HG03066 (cell line): ENCODE measurements at regions not wholly inside any gene's neighbourhood (a gene's known extent, or its start where the extent isn't known, plus 50 kb on each side); places are given as distances from the start of the nearest gene placed in this dataset.
"Not testable (repeated sequence)": the region's sequence is repeated elsewhere in the genome, so short reads cannot be mapped to it uniquely, and the experiment has no call there.

ENCODE experiments used
- ATAC-seq: cut with Tn5 transposase; IDR thresholded peaks from one replicate; pipeline ENCODE4 v1.9.1; 2021; ENCODE audit warnings: low read depth; ENCODE audit not compliant: unreplicated experiment

GRCh38 chr18:14460364-14460763, 83.0 kb downstream of the POTEC start:
- not testable (repeated sequence) for ATAC-seq

- not testable (repeated sequence) for ATAC-seq
Observed at GRCh38 chr18:14459826-14460225, 83.6 kb downstream of the POTEC start.

GRCh38 chr18:14458009-14458945, 85.1 kb downstream of the POTEC start:
- not testable (repeated sequence) for ATAC-seq

- ATAC-seq, result not testable (repeated sequence)
Observed at GRCh38 chr18:14450637-14451009, 92.8 kb downstream of the POTEC start.

GRCh38 chr18:14449995-14450636, 93.3 kb downstream of the POTEC start:
- ATAC-seq, result not testable (repeated sequence)

GRCh38 chr18:14449062-14449461, 94.3 kb downstream of the POTEC start:
- not testable (repeated sequence) for ATAC-seq

GRCh38 chr18:14447715-14448114, 95.7 kb downstream of the POTEC start:
- not testable (repeated sequence) for ATAC-seq

GRCh38 chr18:14435460-14435859, 107.9 kb downstream of the POTEC start:
- not testable (repeated sequence) for ATAC-seq

- ATAC-seq, result not testable (repeated sequence)
Observed at GRCh38 chr18:14432371-14432770, 111.0 kb downstream of the POTEC start.

GRCh38 chr18:14431031-14431521, 112.3 kb downstream of the POTEC start:
- not testable (repeated sequence) for ATAC-seq

- ATAC-seq, result not testable (repeated sequence)
Observed at GRCh38 chr18:14415806-14416205, 127.6 kb downstream of the POTEC start.

GRCh38 chr18:14415399-14415798, 128.0 kb downstream of the POTEC start:
- not testable (repeated sequence) for ATAC-seq

- not testable (repeated sequence) for ATAC-seq
Observed at GRCh38 chr18:14395533-14395932, 147.9 kb downstream of the POTEC start.

- ATAC-seq, result not testable (repeated sequence)
Observed at GRCh38 chr18:14393563-14394103, 149.8 kb downstream of the POTEC start.

- not testable (repeated sequence) for ATAC-seq
Observed at GRCh38 chr18:14392604-14393003, 150.8 kb downstream of the POTEC start.

- ATAC-seq, result not testable (repeated sequence)
Observed at GRCh38 chr18:14384961-14385360, 158.4 kb downstream of the POTEC start.

GRCh38 chr18:14382666-14383065, 160.7 kb downstream of the POTEC start:
- not testable (repeated sequence) for ATAC-seq

GRCh38 chr18:14379489-14379888, 163.9 kb downstream of the POTEC start:
- ATAC-seq, result not testable (repeated sequence)

GRCh38 chr18:14378376-14378775, 165.0 kb downstream of the POTEC start:
- not testable (repeated sequence) for ATAC-seq

- ATAC-seq, result not testable (repeated sequence)
Observed at GRCh38 chr18:14361346-14361745, 182.1 kb downstream of the POTEC start.
